ENCODE measurements at regions not wholly inside any gene's neighbourhood (a gene's known extent, or its start where the extent isn't known, plus 50 kb on each side); places are given as distances from the start of the nearest gene placed in this dataset.

- TF ChIP-seq, protein P1, sequence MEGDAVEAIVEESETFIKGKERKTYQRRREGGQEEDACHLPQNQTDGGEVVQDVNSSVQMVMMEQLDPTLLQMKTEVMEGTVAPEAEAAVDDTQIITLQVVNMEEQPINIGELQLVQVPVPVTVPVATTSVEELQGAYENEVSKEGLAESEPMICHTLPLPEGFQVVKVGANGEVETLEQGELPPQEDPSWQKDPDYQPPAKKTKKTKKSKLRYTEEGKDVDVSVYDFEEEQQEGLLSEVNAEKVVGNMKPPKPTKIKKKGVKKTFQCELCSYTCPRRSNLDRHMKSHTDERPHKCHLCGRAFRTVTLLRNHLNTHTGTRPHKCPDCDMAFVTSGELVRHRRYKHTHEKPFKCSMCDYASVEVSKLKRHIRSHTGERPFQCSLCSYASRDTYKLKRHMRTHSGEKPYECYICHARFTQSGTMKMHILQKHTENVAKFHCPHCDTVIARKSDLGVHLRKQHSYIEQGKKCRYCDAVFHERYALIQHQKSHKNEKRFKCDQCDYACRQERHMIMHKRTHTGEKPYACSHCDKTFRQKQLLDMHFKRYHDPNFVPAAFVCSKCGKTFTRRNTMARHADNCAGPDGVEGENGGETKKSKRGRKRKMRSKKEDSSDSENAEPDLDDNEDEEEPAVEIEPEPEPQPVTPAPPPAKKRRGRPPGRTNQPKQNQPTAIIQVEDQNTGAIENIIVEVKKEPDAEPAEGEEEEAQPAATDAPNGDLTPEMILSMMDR (IDR thresholded peaks at IDR 0.05; ENCODE audit: low read depth, low read length) = no peak
- Histone ChIP-seq H3K36me3 (no peaks in the 10 kb centered on the region), H3K9me3 (ENCODE audit: low read depth) (no peaks in the 10 kb centered on the region)
These were observed 974.0 kb downstream of the TBC1D22A start for GRCh38 chr22:47736186-47737034.

GRCh38 chr22:47734511-47734910, 972.1 kb downstream of the TBC1D22A start:
- no peak overlapping the region for H3K27ac ChIP-seq
- no peak overlapping the region for H3K4me3 ChIP-seq
- no peaks in the 10 kb centered on the region for H3K36me3 ChIP-seq
- no peaks in the 10 kb centered on the region for H3K27me3 ChIP-seq
- no peak for DNase-seq (ENCODE audit: low read depth in 1 of 2, low spot score in 1 of 2)
- no peaks in the 10 kb centered on the region for H3K9me3 ChIP-seq (ENCODE audit: low read depth)
- TF ChIP-seq, protein P1 (IDR thresholded peaks at IDR 0.05; ENCODE audit: low read depth, low read length) = no peak
- no peaks in the 10 kb centered on the region for H3K4me1 ChIP-seq (ENCODE audit: low read depth)

More at GRCh38 chr22:47736186-47737034, 974.0 kb downstream of the TBC1D22A start:
- no peaks in the 10 kb centered on the region for H3K27me3 ChIP-seq
- H3K4me3 ChIP-seq = no peak overlapping the region
- H3K27ac ChIP-seq = no peak overlapping the region
- no peak for DNase-seq (ENCODE audit: low read depth in 1 of 2, low spot score in 1 of 2)
- no peaks in the 10 kb centered on the region for H3K4me1 ChIP-seq (ENCODE audit: low read depth)

GRCh38 chr22:47727641-47728040, 965.2 kb downstream of the TBC1D22A start:
- TF ChIP-seq, protein P1 (IDR thresholded peaks at IDR 0.05; ENCODE audit: low read depth, low read length) = no peak
- Histone ChIP-seq H3K27me3 (no peaks in the 10 kb centered on the region), H3K9me3 (ENCODE audit: low read depth) (no peaks in the 10 kb centered on the region)

DNA sequence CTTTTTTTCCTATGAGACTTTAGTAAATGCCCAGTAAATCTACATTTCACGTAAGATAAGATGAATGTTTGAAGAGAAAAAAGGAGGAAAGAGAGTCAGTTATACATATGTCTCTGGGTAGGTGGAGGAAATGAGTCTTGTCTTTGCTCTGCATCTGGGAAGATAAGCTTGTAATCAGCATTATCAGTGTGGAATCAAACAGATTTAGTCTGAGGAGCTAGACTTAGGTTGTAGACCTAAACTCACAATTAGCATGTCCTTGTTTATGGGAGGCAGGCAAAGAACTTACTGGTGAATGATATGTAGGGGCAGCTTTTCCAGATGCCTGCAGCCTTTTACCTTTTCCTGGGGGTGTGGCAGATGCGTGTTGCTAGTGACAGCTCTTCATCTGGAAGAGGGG, 962.3 kb downstream of the TBC1D22A start:
- H3K9me3 ChIP-seq (ENCODE audit: low read depth) = no peaks in the 10 kb centered on the region
- TF ChIP-seq, protein P1 (IDR thresholded peaks at IDR 0.05; ENCODE audit: low read depth, low read length) = no peak
- H3K4me3 ChIP-seq = no peak overlapping the region
- no peak overlapping the region for H3K27ac ChIP-seq
- H3K27me3 ChIP-seq = no peaks in the 10 kb centered on the region
- DNase-seq (ENCODE audit: low read depth in 1 of 2, low spot score in 1 of 2) = no peak
- H3K4me1 ChIP-seq (ENCODE audit: low read depth) = no peaks in the 10 kb centered on the region
- H3K36me3 ChIP-seq = no peaks in the 10 kb centered on the region

More at GRCh38 chr22:47727641-47728040, 965.2 kb downstream of the TBC1D22A start:
- no peak for DNase-seq (ENCODE audit: low read depth in 1 of 2, low spot score in 1 of 2)
- H3K4me1 ChIP-seq (ENCODE audit: low read depth) = no peaks in the 10 kb centered on the region
- no peaks in the 10 kb centered on the region for H3K36me3 ChIP-seq
- H3K4me3 ChIP-seq = no peak overlapping the region
- no peak overlapping the region for H3K27ac ChIP-seq

GRCh38 chr22:47724030-47724429, 961.6 kb downstream of the TBC1D22A start:
- Histone ChIP-seq H3K4me1 (ENCODE audit: low read depth) (no peaks in the 10 kb centered on the region), H3K36me3 (no peaks in the 10 kb centered on the region), H3K4me3 (no peak overlapping the region), H3K27me3 (no peaks in the 10 kb centered on the region), H3K27ac (no peak overlapping the region), H3K9me3 (ENCODE audit: low read depth) (no peaks in the 10 kb centered on the region)
- TF ChIP-seq, protein P1 (IDR thresholded peaks at IDR 0.05; ENCODE audit: low read depth, low read length) = no peak
- DNase-seq (ENCODE audit: low read depth in 1 of 2, low spot score in 1 of 2) = no peak
